Panc1 (cell line): ENCODE measurements at regions not wholly inside any gene's neighbourhood (a gene's known extent, or its start where the extent isn't known, plus 50 kb on each side); places are given as distances from the start of the nearest gene placed in this dataset.

Experiments
- ATAC-seq: fragments of 200-7000 bp; cut with Tn5 transposase; 2 replicates; pipeline ENCODE4 v1.9.1; 2020; ENCODE audit warnings: mild to moderate bottlenecking, moderate library complexity
- BruUV-seq: library from RNA; stranded (reverse); fragments of 400-500 nt; replicated peaks from 2 replicates; lab custom pipeline; 2021; lab: Mats Ljungman, UMichigan
- CTCF ChIA-PET: fragments of 300-600 bp; sonication (Branson Sonifier 250); formaldehyde crosslinking; loops from one replicate; lab custom pipeline; 2022; ENCODE audit warnings: antibody characterized with exemption; lab: Charles Lee
- POLR2A ChIA-PET: fragments of 300-600 bp; sonication (Branson Sonifier 250); formaldehyde crosslinking; loops from one replicate; lab custom pipeline; 2022; ENCODE audit warnings: antibody characterized with exemption; lab: Charles Lee
- DNase-seq: peaks from one replicate; pipeline ENCODE4 v3.0.0-alpha.2; 2010; ENCODE audit warnings: low read depth, low spot score
- H3K27ac ChIP-seq: 2 replicates; pipeline ENCODE4 v1.5.1; 2011; ENCODE audit warnings: mild to moderate bottlenecking, low read length, inconsistent platforms
- H3K27me3 ChIP-seq: fragments of 200-500 bp; sonication (Bioruptor generic); 2 replicates; pipeline ENCODE4 v1.6.0; 2014; ENCODE audit warnings: low read length, inconsistent platforms; ENCODE audit not compliant: control insufficient read depth, insufficient read depth
- H3K36me3 ChIP-seq: fragments of 200-500 bp; sonication (Bioruptor generic); 2 replicates; pipeline ENCODE4 v1.5.1; 2014; ENCODE audit warnings: inconsistent platforms, mild to moderate bottlenecking, low read length, moderate library complexity; ENCODE audit not compliant: control insufficient read depth, insufficient read depth
- H3K4me1 ChIP-seq: 2 replicates; pipeline ENCODE4 v1.5.1; 2011; ENCODE audit warnings: inconsistent platforms, mild to moderate bottlenecking, low read length, moderate library complexity; ENCODE audit not compliant: control insufficient read depth, insufficient read depth
- H3K4me3 ChIP-seq, 2 experiments: 2 replicates each; pipeline ENCODE4 v1.5.1; 2011 to 2012; ENCODE audit warnings: low read depth in 2 of 2, low read length in 2 of 2, mild to moderate bottlenecking in 2 of 2, inconsistent platforms in 1 of 2, moderate library complexity in 1 of 2
- H3K9me3 ChIP-seq: fragments of 200-500 bp; sonication (Bioruptor generic); 2 replicates; pipeline ENCODE4 v1.5.1; 2014; ENCODE audit warnings: low read depth, mild to moderate bottlenecking, inconsistent platforms, low read length, moderate library complexity; ENCODE audit not compliant: control insufficient read depth, insufficient read depth
- CTCF ChIP-seq: fragments of 450-650 bp; IDR thresholded peaks from 2 replicates; pipeline ENCODE4 v1.5.1; 2017; ENCODE audit warnings: mild to moderate bottlenecking
- POLR2AphosphoS5 ChIP-seq: IDR thresholded peaks from 2 replicates; pipeline ENCODE4 v1.6.1; 2012; ENCODE audit warnings: mild to moderate bottlenecking, low read depth, low read length, moderate library complexity
- REST ChIP-seq, 2 experiments: IDR thresholded peaks; 2 replicates each; pipeline ENCODE4 v1.6.1; 2011 to 2012; ENCODE audit warnings: low read depth in 2 of 2, control low read depth in 1 of 2, low read length in 1 of 2, mild to moderate bottlenecking in 1 of 2, moderate library complexity in 1 of 2; ENCODE audit not compliant: insufficient read depth in 1 of 2
- SIN3A ChIP-seq: IDR thresholded peaks from 2 replicates; pipeline ENCODE4 v1.6.1; 2012; ENCODE audit warnings: low read depth, mild to moderate bottlenecking, low read length, moderate library complexity, borderline replicate concordance; ENCODE audit not compliant: insufficient read depth
- TCF7L2 ChIP-seq: IDR thresholded peaks from 2 replicates; pipeline ENCODE4 v1.6.1; 2011; ENCODE audit warnings: mild to moderate bottlenecking, low read depth, low read length, inconsistent platforms
- in situ Hi-C: cut with HindIII; loops from 2 replicates; pipeline ENCODE4 v1.10.0; 2016; ENCODE audit warnings: low sequenced_read_pairs, low pct_unique_long_range_greater_than_20kb
- intact Hi-C: fragments of 100-400 bp; cut with micrococcal nuclease; formaldehyde crosslinking; loops from one replicate; pipeline ENCODE4 v1.10.0; 2022; ENCODE audit not compliant: unreplicated experiment

- DNase-seq (no peak), ATAC-seq (no peak)
- TF ChIP-seq POLR2AphosphoS5 = no peak
- TF ChIP-seq REST (IDR thresholded peaks at IDR 0.05; ENCODE audit: insufficient read depth in 1 of 2, low read depth in 2 of 2, low read length in 1 of 2) = no peak
- TF ChIP-seq TCF7L2 = no peak
- TF ChIP-seq SIN3A = no peak
- TF ChIP-seq CTCF = no peak
- intact Hi-C loops (no loop called here), in situ Hi-C loops (no loop called here)
- H3K4me1 ChIP-seq = no peaks in the 10 kb centered on the region
- BruUV-seq = no TSS peak
- no peak overlapping the region for H3K27ac ChIP-seq
- H3K27me3 ChIP-seq = no peaks in the 10 kb centered on the region
- H3K4me3 ChIP-seq = no peak overlapping the region
- H3K36me3 ChIP-seq = no peaks in the 10 kb centered on the region
- H3K9me3 ChIP-seq = no peaks in the 10 kb centered on the region
- POLR2A ChIA-PET = no interaction called here
- CTCF ChIA-PET = interaction anchor here (0.7 kb wide), 1 partner anchor 1686 kb away, joined by 3 read pairs; no protein-coding TSS in a partner anchor
Measured at GRCh38 chr5:67337751-67338150, 141.2 kb upstream of the CD180 start.

DNA sequence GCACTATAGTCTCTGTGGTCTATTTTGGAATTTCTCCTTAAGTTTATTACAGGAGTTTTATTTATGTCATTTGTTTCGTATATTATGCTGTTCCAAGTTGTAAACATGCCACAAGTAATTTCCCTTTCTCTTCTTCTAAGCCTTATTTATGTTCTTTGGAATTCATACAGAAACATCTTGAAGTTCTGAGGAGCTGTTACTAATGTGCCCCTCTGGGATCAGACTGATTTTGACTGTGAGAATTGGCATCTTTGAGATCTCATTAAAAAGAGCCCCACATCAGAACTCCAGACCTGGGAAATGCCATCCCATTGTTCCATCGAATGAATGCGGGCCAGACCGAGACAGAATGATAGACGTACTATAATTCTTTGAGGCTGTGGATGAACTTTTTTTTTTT, 138.8 kb upstream of the CD180 start:
- DNase-seq (no peak), ATAC-seq (no peak)
- POLR2A ChIA-PET = no interaction called here
- Histone ChIP-seq H3K27me3 (no peaks in the 10 kb centered on the region), H3K27ac (no peak overlapping the region), H3K4me3 (no peak overlapping the region), H3K4me1 (no peaks in the 10 kb centered on the region), H3K36me3 (no peaks in the 10 kb centered on the region), H3K9me3 (no peaks in the 10 kb centered on the region)
- TF ChIP-seq SIN3A (no peak), POLR2AphosphoS5 (no peak)
- in situ Hi-C loops (no loop called here), intact Hi-C loops (no loop called here)
- CTCF ChIA-PET = no interaction called here
- no TSS peak for BruUV-seq

- Histone ChIP-seq H3K27me3 (no peaks in the 10 kb centered on the region), H3K27ac (no peak overlapping the region), H3K36me3 (no peaks in the 10 kb centered on the region), H3K4me3 (no peak overlapping the region), H3K9me3 (no peaks in the 10 kb centered on the region), H3K4me1 (no peaks in the 10 kb centered on the region)
- in situ Hi-C loops (no loop called here), intact Hi-C loops (no loop called here)
- TF ChIP-seq CTCF = no peak
- no peak for TF ChIP-seq SIN3A
- TF ChIP-seq POLR2AphosphoS5 = no peak
- TF ChIP-seq REST (IDR thresholded peaks at IDR 0.05; ENCODE audit: insufficient read depth in 1 of 2, low read depth in 2 of 2, low read length in 1 of 2) = no peak
- TF ChIP-seq TCF7L2 = no peak
- DNase-seq = no peak
- ChIA-PET POLR2A (no interaction called here), CTCF (no interaction called here)
- ATAC-seq = no peak
- BruUV-seq = no TSS peak
Measured at GRCh38 chr5:67334373-67334772, 137.8 kb upstream of the CD180 start.
